Skeletal muscle tissue (tissue), 3 donors: ENCODE measurements at regions not wholly inside any gene's neighbourhood (a gene's known extent, or its start where the extent isn't known, plus 50 kb on each side); places are given as distances from the start of the nearest gene placed in this dataset.

Experiments
- H3K27ac ChIP-seq: one replicate; pipeline ENCODE4 v1.7.0; 2013; ENCODE audit warnings: mild to moderate bottlenecking, low read depth, low read length, inconsistent platforms
- H3K27me3 ChIP-seq, 3 donors: one replicate each; pipeline ENCODE4 v1.7.0; 2013; ENCODE audit warnings: low read length in 3 of 3; ENCODE audit not compliant: control insufficient read depth in 3 of 3, insufficient read depth in 3 of 3
- H3K36me3 ChIP-seq, 3 donors: one replicate each; pipeline ENCODE4 v1.7.0; 2013; ENCODE audit warnings: low read length in 3 of 3; ENCODE audit not compliant: control insufficient read depth in 3 of 3, insufficient read depth in 3 of 3
- H3K4me1 ChIP-seq, 3 donors: one replicate each; pipeline ENCODE4 v1.7.0; 2013; ENCODE audit warnings: low read length in 3 of 3, mild to moderate bottlenecking in 3 of 3; ENCODE audit not compliant: control insufficient read depth in 3 of 3, insufficient read depth in 3 of 3
- H3K4me3 ChIP-seq, 3 donors: one replicate each; pipeline ENCODE4 v1.7.0; 2013; ENCODE audit warnings: low read length in 3 of 3
- H3K9ac ChIP-seq, 3 donors: one replicate each; pipeline ENCODE4 v1.7.0; 2013; ENCODE audit warnings: low read length in 3 of 3, mild to moderate bottlenecking in 3 of 3, moderate library complexity in 2 of 3, low read depth in 1 of 3
- H3K9me3 ChIP-seq, 3 donors: one replicate each; pipeline ENCODE4 v1.7.0; 2013; ENCODE audit warnings: low read length in 3 of 3; ENCODE audit not compliant: control insufficient read depth in 3 of 3
- donor health status: Osteomylitis.

DNA sequence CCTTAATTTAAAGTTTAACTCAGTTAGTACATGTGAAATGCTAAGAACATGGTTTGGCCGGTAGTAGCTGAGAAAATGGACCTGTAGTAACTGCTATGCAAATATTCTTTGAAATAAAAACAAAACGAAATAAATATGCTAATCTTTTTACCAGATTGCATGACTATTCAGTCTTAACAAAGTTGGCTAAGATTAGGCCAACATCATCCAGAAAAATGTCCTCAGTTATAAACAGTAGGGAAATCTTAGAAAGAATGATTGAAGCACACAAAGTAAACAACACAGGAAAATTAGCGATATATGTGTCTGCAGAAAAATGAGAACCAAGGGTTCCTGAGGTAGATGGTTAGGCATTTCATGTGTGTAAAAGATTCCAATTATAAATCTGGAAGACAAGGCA lies 832.1 kb downstream of the TUSC7 start:
- no peaks in the 10 kb centered on the region for H3K4me1 ChIP-seq

DNA sequence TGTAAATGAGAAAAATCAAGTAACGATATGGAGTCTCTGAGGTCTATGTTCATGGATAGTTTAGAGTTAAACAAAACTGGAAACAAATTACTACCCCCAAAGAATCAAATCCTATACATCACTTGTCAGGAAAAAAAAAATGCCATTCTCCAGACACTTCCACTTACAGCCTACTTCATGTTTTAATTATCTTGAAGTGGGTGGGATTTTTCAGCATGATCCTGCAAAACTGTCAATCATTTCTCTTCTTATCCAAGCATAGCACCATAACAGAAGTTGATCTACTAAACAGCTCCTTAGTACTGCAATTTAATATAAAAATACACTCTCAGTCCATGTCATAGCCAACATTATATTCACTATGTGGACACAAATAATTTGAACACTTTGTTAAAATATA lies 833.9 kb downstream of the TUSC7 start:
- H3K27ac ChIP-seq = no peak overlapping the region
- H3K9ac ChIP-seq = no peak overlapping the region
- H3K36me3 ChIP-seq = no peaks in the 10 kb centered on the region
- H3K27me3 ChIP-seq = no peaks in the 10 kb centered on the region
- H3K4me1 ChIP-seq = no peaks in the 10 kb centered on the region
- H3K4me3 ChIP-seq = no peak overlapping the region
- no peaks in the 10 kb centered on the region for H3K9me3 ChIP-seq

More for the DNA sequence above, 832.1 kb downstream of the TUSC7 start:
- H3K27me3 ChIP-seq = no peaks in the 10 kb centered on the region
- no peak overlapping the region for H3K27ac ChIP-seq
- no peaks in the 10 kb centered on the region for H3K9me3 ChIP-seq
- no peak overlapping the region for H3K9ac ChIP-seq
- H3K36me3 ChIP-seq = no peaks in the 10 kb centered on the region
- H3K4me3 ChIP-seq = no peak overlapping the region

DNA sequence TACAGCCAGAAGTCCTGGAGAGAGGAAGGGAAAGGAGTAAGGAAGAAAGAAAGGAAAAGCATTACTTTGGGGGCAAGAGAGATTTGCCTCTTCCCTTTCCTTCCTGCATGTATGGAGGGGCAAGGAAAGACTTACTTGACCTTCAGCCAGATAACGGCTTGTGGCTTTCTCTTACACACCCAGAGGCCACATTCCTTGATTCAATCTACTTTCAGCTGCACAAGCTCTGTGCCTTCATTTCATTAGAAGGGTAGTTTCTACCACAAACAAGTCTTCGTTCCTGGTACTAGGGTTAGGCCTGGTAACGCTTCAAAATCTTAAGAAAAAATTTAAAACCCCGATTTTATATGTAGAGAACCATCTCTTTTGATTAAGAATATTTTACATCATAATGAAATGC lies 835.9 kb downstream of the TUSC7 start:
- no peaks in the 10 kb centered on the region for H3K9me3 ChIP-seq

DNA sequence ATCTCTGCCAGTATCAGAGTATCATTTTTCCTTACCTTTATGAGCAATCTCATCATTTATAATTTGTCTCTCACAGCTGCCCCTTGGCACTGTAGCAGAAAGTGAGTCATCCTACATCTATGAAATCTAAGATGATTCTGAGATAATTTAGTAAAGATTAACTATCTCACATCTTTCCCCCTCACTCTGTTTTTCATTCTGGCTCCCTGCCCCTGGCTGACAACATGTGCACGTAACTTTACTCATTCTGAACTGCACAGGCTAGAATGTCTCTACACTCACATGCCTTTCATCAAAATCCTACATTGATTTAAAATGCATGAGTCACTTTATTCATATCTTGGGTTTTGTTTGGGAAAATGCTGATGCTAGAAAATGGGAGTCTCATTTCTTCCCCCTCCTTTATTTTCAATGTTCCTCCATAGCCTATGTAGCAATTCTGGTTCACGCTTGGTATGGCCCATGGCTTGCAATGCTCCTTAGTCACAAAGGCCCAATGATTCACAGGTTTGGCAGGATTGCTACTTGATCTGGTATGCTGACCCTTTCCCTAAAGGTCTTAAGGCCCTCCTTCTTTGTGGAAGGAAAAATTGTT lies 838.5 kb downstream of the TUSC7 start:
- H3K4me3 ChIP-seq = no peak overlapping the region
- no peaks in the 10 kb centered on the region for H3K9me3 ChIP-seq
- no peaks in the 10 kb centered on the region for H3K36me3 ChIP-seq
- H3K27me3 ChIP-seq = no peaks in the 10 kb centered on the region
- H3K4me1 ChIP-seq = no peaks in the 10 kb centered on the region
- no peak overlapping the region for H3K9ac ChIP-seq
- H3K27ac ChIP-seq = no peak overlapping the region

More for the DNA sequence above, 835.9 kb downstream of the TUSC7 start:
- no peaks in the 10 kb centered on the region for H3K36me3 ChIP-seq
- no peak overlapping the region for H3K9ac ChIP-seq
- H3K27me3 ChIP-seq = no peaks in the 10 kb centered on the region
- no peak overlapping the region for H3K4me3 ChIP-seq
- no peak overlapping the region for H3K27ac ChIP-seq
- no peaks in the 10 kb centered on the region for H3K4me1 ChIP-seq

DNA sequence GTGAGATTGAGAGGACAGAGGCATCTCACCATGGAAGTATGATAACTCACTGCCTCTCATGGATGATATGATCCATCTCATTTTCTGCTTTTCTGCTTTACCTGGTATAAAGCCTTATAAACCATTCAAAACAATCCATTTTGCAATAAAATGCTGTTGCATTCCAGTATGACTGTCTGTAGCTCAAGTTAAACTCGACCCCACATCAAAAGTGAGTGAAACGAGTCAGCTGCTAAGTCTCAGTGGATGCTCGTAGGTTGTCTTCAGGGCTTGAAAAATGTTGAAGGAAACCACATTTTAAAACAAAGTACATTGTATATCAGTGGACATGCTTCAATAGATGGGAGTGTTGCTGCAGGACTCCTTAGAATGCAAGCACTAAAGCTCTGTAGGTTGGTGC lies 839.0 kb downstream of the TUSC7 start:
- no peaks in the 10 kb centered on the region for H3K36me3 ChIP-seq
- H3K9me3 ChIP-seq = no peaks in the 10 kb centered on the region
- H3K4me3 ChIP-seq = no peak overlapping the region
- no peaks in the 10 kb centered on the region for H3K4me1 ChIP-seq
- H3K9ac ChIP-seq = no peak overlapping the region
- H3K27ac ChIP-seq = no peak overlapping the region
- no peaks in the 10 kb centered on the region for H3K27me3 ChIP-seq

DNA sequence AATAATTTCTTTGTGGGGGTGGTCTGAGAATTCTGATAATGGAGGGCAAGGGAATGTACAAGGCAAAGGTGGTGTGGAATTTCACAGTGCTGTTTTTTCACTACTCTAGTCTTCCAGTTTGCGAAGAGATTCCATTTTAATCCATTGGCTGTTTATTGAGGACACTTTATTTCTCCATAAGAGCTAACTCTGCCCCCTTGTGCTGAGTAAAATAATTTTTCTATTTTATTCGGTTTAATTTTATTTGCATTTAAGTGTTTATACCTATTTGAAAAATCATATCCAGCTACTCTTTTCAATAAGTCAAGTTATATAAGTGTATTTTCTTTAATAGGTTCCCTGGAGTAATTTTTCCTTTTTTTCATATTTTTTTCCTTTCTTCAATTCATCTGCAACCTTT lies 840.1 kb downstream of the TUSC7 start:
- H3K9ac ChIP-seq = no peak overlapping the region
- no peaks in the 10 kb centered on the region for H3K36me3 ChIP-seq
- no peaks in the 10 kb centered on the region for H3K4me1 ChIP-seq
- H3K27me3 ChIP-seq = no peaks in the 10 kb centered on the region
- H3K4me3 ChIP-seq = no peak overlapping the region
- H3K9me3 ChIP-seq = no peaks in the 10 kb centered on the region
- no peak overlapping the region for H3K27ac ChIP-seq

DNA sequence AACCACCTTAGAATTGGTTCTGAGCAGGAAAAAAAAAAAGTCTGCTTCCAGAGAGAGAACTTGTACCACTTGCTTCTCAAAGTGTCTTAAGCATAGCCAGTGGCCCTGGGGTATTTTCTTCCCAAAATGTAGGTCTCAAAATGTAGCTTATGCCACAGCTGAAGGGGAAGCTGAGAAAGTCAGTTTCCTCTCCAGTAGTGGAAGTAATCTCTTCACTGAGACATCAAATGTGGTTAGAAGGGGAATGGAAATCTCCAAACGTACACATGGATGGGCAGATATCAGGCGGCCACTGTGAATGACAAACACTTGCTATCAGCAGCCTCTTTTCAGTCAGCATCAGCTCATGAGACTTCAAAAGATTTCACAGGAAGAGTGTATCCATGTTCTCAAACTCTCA lies 841.2 kb downstream of the TUSC7 start:
- Histone ChIP-seq H3K9me3 (no peaks in the 10 kb centered on the region), H3K27me3 (no peaks in the 10 kb centered on the region), H3K27ac (no peak overlapping the region), H3K9ac (no peak overlapping the region), H3K4me3 (no peak overlapping the region), H3K36me3 (no peaks in the 10 kb centered on the region), H3K4me1 (no peaks in the 10 kb centered on the region)

DNA sequence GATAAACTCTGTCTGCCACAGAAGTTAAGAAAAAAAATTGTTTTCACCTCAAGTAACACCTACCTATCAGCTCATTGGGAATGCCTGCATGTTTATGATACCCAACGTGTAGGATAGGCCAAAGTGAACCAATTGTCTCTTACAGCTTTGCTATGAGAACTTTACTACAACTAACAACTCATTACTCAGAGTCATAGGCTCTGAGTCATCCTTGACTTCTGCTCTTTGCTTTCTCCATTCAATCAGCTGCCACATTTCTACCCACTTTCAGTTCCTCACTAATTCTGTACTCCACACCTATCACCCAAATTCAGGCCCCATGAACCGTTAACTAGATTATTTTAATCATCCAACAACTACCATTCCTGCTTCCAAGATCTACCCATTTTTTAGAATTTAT lies 843.9 kb downstream of the TUSC7 start:
- Histone ChIP-seq H3K27me3 (no peaks in the 10 kb centered on the region), H3K36me3 (no peaks in the 10 kb centered on the region), H3K4me3 (no peak overlapping the region), H3K27ac (no peak overlapping the region), H3K9me3 (no peaks in the 10 kb centered on the region), H3K4me1 (no peaks in the 10 kb centered on the region), H3K9ac (no peak overlapping the region)

DNA sequence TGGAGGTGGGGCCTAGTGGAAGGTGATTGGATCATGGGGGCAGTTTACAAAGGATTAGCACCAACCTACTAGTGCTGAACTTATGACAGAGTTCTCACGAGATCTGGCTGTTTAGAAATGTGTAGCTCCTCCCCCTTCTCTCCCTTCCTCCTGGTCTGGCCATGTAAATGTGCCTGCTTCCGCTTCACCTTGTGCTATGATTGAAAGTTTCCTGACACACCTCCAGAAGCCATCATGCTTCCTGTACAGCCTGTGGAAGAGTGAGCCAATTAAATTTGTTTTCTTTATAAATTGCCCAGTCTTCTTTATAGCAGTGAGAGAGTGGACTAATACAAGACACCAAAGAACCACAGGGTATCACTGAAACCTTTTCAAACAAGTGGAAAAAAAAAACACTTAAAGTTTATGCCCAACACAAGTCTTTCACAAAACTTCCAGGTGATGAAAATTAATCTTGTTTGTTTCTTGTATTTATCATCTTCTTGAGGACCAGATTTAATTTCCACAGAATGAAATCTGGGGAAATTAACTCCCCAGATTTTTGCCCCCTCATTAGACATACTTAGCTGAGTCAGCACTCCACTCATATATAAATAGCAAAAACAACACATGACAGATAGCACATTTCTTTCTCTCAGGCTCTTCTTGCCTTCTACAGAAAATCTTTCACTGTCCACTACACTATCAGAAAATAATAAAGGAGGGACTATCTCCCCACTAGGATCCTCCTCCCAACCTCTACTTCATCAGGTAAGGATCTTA lies 847.2 kb downstream of the TUSC7 start:
- Histone ChIP-seq H3K27me3 (no peaks in the 10 kb centered on the region), H3K4me1 (no peaks in the 10 kb centered on the region), H3K9ac (no peak overlapping the region), H3K9me3 (no peaks in the 10 kb centered on the region), H3K4me3 (no peak overlapping the region), H3K36me3 (no peaks in the 10 kb centered on the region), H3K27ac (no peak overlapping the region)

DNA sequence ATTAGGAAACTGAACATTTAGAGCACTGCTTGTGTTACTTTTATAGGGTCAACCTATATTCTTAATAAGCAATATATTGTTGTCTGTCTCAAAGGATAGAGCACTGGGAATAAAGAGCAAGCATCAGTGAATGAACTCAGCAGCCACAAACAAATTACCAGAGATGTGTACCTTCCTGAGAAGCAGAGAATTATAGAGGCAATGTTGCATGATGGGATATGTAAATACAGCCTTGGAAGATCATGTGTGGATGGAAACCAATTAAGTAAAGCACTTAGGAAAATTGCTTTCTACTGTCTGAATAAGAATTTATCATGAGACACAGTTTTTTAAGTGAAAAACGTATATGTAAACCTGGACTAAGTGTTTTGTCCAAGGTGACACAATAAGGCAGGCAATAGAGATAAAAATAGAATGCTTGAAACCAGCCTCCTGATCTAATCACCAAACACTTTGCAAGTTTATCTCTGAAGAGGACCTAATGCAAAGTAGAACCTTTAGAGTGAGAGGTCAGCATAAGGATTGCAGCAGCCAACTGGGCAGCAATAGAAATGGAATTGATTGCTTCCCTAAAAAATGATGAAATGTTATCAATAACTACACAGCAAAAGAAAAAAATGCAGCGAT lies 848.0 kb downstream of the TUSC7 start:
- Histone ChIP-seq H3K27ac (no peak overlapping the region), H3K9ac (no peak overlapping the region), H3K9me3 (no peaks in the 10 kb centered on the region), H3K27me3 (no peaks in the 10 kb centered on the region), H3K4me3 (no peak overlapping the region), H3K4me1 (no peaks in the 10 kb centered on the region), H3K36me3 (no peaks in the 10 kb centered on the region)
